Neural progenitor cell (in vitro differentiated cells): ENCODE measurements at regions not wholly inside any gene's neighbourhood (a gene's known extent, or its start where the extent isn't known, plus 50 kb on each side); places are given as distances from the start of the nearest gene placed in this dataset.

Experiments
- DNase-seq: peaks from one replicate; pipeline ENCODE4 v3.0.0-alpha.2; 2016; ENCODE audit warnings: low spot score
- H2AFZ ChIP-seq: fragments of 200-600 bp; sonication (generic); replicated peaks from 2 replicates; pipeline ENCODE4 v1.6.1; 2016; ENCODE audit warnings: antibody characterized with exemption
- H3F3A ChIP-seq: fragments of 200-600 bp; sonication (generic); 2 replicates; pipeline ENCODE4 v1.6.1; 2016; ENCODE audit warnings: antibody characterized with exemption, low read depth
- H3K27ac ChIP-seq: fragments of 200-600 bp; sonication (generic); 2 replicates; pipeline ENCODE4 v1.5.1; 2016; ENCODE audit warnings: mild to moderate bottlenecking
- H3K27me3 ChIP-seq: fragments of 200-600 bp; sonication (generic); 2 replicates; pipeline ENCODE4 v1.6.1; 2016; ENCODE audit warnings: mild to moderate bottlenecking, moderate library complexity
- H3K36me3 ChIP-seq: fragments of 200-600 bp; sonication (generic); 2 replicates; pipeline ENCODE4 v1.5.1; 2016
- H3K4me1 ChIP-seq: fragments of 200-600 bp; sonication (generic); 2 replicates; pipeline ENCODE4 v1.6.1; 2016; ENCODE audit warnings: mixed run types
- H3K4me2 ChIP-seq: fragments of 200-600 bp; sonication (generic); 2 replicates; pipeline ENCODE4 v1.6.1; 2016
- H3K4me3 ChIP-seq: fragments of 200-600 bp; sonication (generic); 2 replicates; pipeline ENCODE4 v1.5.1; 2016
- H3K79me2 ChIP-seq: fragments of 200-600 bp; sonication (generic); 2 replicates; pipeline ENCODE4 v1.6.1; 2016; ENCODE audit warnings: low read depth
- H3K9ac ChIP-seq: fragments of 200-600 bp; sonication (generic); 2 replicates; pipeline ENCODE4 v1.6.1; 2016
- H3K9me3 ChIP-seq: fragments of 200-600 bp; sonication (generic); 2 replicates; pipeline ENCODE4 v1.5.1; 2016; ENCODE audit warnings: low read depth
- H4K20me1 ChIP-seq: fragments of 200-600 bp; sonication (generic); 2 replicates; pipeline ENCODE4 v1.6.1; 2016; ENCODE audit warnings: low read depth
- H3K27ac Mint-ChIP-seq: 3 replicates; pipeline ENCODE4 v1.8.0; 2021; ENCODE audit warnings: mixed read lengths
- H3K27me3 Mint-ChIP-seq: 2 replicates; pipeline ENCODE4 v1.8.0; 2022; ENCODE audit warnings: low read depth, mild to moderate bottlenecking, inconsistent platforms, moderate library complexity, mixed read lengths; ENCODE audit not compliant: insufficient read depth
- H3K36me3 Mint-ChIP-seq: 3 replicates; pipeline ENCODE4 v1.8.0; 2021; ENCODE audit warnings: mixed read lengths
- H3K4me1 Mint-ChIP-seq: 3 replicates; pipeline ENCODE4 v1.8.0; 2021; ENCODE audit warnings: mixed read lengths
- H3K4me3 Mint-ChIP-seq: 3 replicates; pipeline ENCODE4 v1.8.0; 2021; ENCODE audit warnings: mild to moderate bottlenecking, moderate library complexity, mixed read lengths
- H3K9me3 Mint-ChIP-seq: 3 replicates; pipeline ENCODE4 v1.8.0; 2020; ENCODE audit warnings: mixed read lengths
- CTCF ChIP-seq: fragments of 200-600 bp; sonication (generic); IDR thresholded peaks from 2 replicates; pipeline ENCODE4 v1.5.1; 2017; ENCODE audit warnings: antibody characterized with exemption, mild to moderate bottlenecking
- EZH2 ChIP-seq: fragments of 200-600 bp; sonication (generic); IDR thresholded peaks from 2 replicates; pipeline ENCODE4 v1.6.1; 2017; ENCODE audit warnings: antibody characterized with exemption, mild to moderate bottlenecking, moderate library complexity
- EZH2phosphoT487 ChIP-seq: fragments of 200-600 bp; sonication (generic); IDR thresholded peaks from 2 replicates; pipeline ENCODE4 v1.6.1; 2017; ENCODE audit warnings: antibody characterized with exemption

- Histone ChIP-seq H3K27me3 (no peaks in the 10 kb centered on the region), H3F3A (no peaks in the 10 kb centered on the region), H3K9ac (no peak overlapping the region), H2AFZ (no peak overlapping the region), H4K20me1 (no peaks in the 10 kb centered on the region), H3K4me2 (no peak overlapping the region), H3K4me1 (no peaks in the 10 kb centered on the region), H3K36me3 (no peaks in the 10 kb centered on the region), H3K27ac (no peak overlapping the region), H3K79me2 (no peaks in the 10 kb centered on the region), H3K9me3 (peaks cover 6% of the 10 kb centered on the region), H3K4me3 (no peak overlapping the region)
- H3K9me3 Mint-ChIP-seq = peaks cover 35% of the 10 kb centered on the region
- TF ChIP-seq CTCF = no peak
- no peak for TF ChIP-seq EZH2
- TF ChIP-seq EZH2phosphoT487 = no peak
- no peaks in the 10 kb centered on the region for H3K4me1 Mint-ChIP-seq
- DNase-seq = no peak
- no peak overlapping the region for H3K4me3 Mint-ChIP-seq
- H3K36me3 Mint-ChIP-seq = no peaks in the 10 kb centered on the region
- no peaks in the 10 kb centered on the region for H3K27me3 Mint-ChIP-seq
- no peak overlapping the region for H3K27ac Mint-ChIP-seq
Measured at GRCh38 chr5:122257000-122257399, 55.0 kb upstream of the SNCAIP start.

GRCh38 chr5:122258241-122258640 lies 53.8 kb upstream of the SNCAIP start:
- Histone ChIP-seq H3K9ac (no peak overlapping the region), H3F3A (no peaks in the 10 kb centered on the region), H3K4me2 (no peak overlapping the region), H3K4me3 (no peak overlapping the region), H3K27me3 (no peaks in the 10 kb centered on the region), H3K9me3 (peaks cover 6% of the 10 kb centered on the region), H3K4me1 (no peaks in the 10 kb centered on the region), H3K36me3 (no peaks in the 10 kb centered on the region), H3K79me2 (no peaks in the 10 kb centered on the region), H4K20me1 (no peaks in the 10 kb centered on the region), H3K27ac (no peak overlapping the region), H2AFZ (no peak overlapping the region)
- Mint-ChIP-seq H3K36me3 (no peaks in the 10 kb centered on the region), H3K9me3 (peaks cover 35% of the 10 kb centered on the region), H3K27me3 (no peaks in the 10 kb centered on the region), H3K27ac (no peak overlapping the region), H3K4me1 (no peaks in the 10 kb centered on the region), H3K4me3 (no peak overlapping the region)
- no peak for TF ChIP-seq EZH2phosphoT487
- DNase-seq = no peak

- Histone ChIP-seq H3K4me3 (no peak overlapping the region), H3K4me1 (no peaks in the 10 kb centered on the region), H2AFZ (no peak overlapping the region), H3K27ac (no peak overlapping the region), H3K27me3 (no peaks in the 10 kb centered on the region), H3F3A (no peaks in the 10 kb centered on the region), H3K79me2 (no peaks in the 10 kb centered on the region), H3K36me3 (no peaks in the 10 kb centered on the region), H4K20me1 (no peaks in the 10 kb centered on the region), H3K9ac (no peak overlapping the region), H3K9me3 (peaks cover 6% of the 10 kb centered on the region), H3K4me2 (no peak overlapping the region)
- no peak overlapping the region for H3K27ac Mint-ChIP-seq
- peaks cover 34% of the 10 kb centered on the region for H3K9me3 Mint-ChIP-seq
- TF ChIP-seq CTCF = no peak
- no peak for TF ChIP-seq EZH2
- TF ChIP-seq EZH2phosphoT487 = no peak
- H3K4me3 Mint-ChIP-seq = no peak overlapping the region
- H3K36me3 Mint-ChIP-seq = no peaks in the 10 kb centered on the region
- DNase-seq = no peak
- H3K27me3 Mint-ChIP-seq = no peaks in the 10 kb centered on the region
- H3K4me1 Mint-ChIP-seq = no peaks in the 10 kb centered on the region
Measured at GRCh38 chr5:122258840-122259239, 53.2 kb upstream of the SNCAIP start.

GRCh38 chr5:122259995-122260394 lies 52.0 kb upstream of the SNCAIP start:
- Mint-ChIP-seq H3K4me3 (no peak overlapping the region), H3K4me1 (no peaks in the 10 kb centered on the region), H3K27ac (no peak overlapping the region), H3K9me3 (peaks cover 26% of the 10 kb centered on the region), H3K36me3 (no peaks in the 10 kb centered on the region), H3K27me3 (no peaks in the 10 kb centered on the region)
- no peak overlapping the region for H2AFZ ChIP-seq
- H3K4me3 ChIP-seq = no peak overlapping the region
- no peak overlapping the region for H3K27ac ChIP-seq
- no peaks in the 10 kb centered on the region for H4K20me1 ChIP-seq
- H3K27me3 ChIP-seq = no peaks in the 10 kb centered on the region
- H3K4me2 ChIP-seq = no peak overlapping the region
- peaks cover 4% of the 10 kb centered on the region for H3K4me1 ChIP-seq
- H3K9ac ChIP-seq = no peak overlapping the region
- peaks cover 6% of the 10 kb centered on the region for H3K9me3 ChIP-seq
- no peaks in the 10 kb centered on the region for H3K79me2 ChIP-seq
- no peak for TF ChIP-seq CTCF
- TF ChIP-seq EZH2phosphoT487 = no peak
- no peak for TF ChIP-seq EZH2
- no peaks in the 10 kb centered on the region for H3K36me3 ChIP-seq
- no peak for DNase-seq
- no peaks in the 10 kb centered on the region for H3F3A ChIP-seq
